ENCODE measurements at regions not wholly inside any gene's neighbourhood (a gene's known extent, or its start where the extent isn't known, plus 50 kb on each side); places are given as distances from the start of the nearest gene placed in this dataset.

DNA sequence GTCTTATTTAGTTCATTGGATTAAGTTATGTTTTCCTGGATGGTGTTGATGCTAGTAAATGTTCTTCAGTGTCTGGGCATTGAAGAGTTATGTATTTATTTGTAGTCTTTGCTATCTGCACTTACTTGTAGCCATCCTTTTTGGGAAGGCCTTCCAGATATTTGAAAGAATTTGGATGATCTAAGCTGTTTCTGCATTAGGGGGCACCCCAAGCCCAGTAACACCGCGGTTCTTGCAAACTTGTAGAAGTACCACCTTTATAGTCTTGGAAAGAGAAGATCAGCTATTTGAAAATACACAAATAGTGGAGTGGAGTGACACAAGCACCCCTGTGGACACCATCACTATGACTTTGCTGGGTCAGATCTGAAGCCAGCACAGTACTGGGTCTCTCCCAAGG lies 175.9 kb upstream of the KIF2B start:
- no peak for TF ChIP-seq ZNF224 (CRISPR knock-in tag; IDR thresholded peaks at IDR 0.05)
- no peak for TF ChIP-seq TEAD2 (CRISPR knock-in tag; IDR thresholded peaks at IDR 0.05)
- TF ChIP-seq, protein P1, sequence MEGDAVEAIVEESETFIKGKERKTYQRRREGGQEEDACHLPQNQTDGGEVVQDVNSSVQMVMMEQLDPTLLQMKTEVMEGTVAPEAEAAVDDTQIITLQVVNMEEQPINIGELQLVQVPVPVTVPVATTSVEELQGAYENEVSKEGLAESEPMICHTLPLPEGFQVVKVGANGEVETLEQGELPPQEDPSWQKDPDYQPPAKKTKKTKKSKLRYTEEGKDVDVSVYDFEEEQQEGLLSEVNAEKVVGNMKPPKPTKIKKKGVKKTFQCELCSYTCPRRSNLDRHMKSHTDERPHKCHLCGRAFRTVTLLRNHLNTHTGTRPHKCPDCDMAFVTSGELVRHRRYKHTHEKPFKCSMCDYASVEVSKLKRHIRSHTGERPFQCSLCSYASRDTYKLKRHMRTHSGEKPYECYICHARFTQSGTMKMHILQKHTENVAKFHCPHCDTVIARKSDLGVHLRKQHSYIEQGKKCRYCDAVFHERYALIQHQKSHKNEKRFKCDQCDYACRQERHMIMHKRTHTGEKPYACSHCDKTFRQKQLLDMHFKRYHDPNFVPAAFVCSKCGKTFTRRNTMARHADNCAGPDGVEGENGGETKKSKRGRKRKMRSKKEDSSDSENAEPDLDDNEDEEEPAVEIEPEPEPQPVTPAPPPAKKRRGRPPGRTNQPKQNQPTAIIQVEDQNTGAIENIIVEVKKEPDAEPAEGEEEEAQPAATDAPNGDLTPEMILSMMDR (CRISPR knock-in tag; IDR thresholded peaks at IDR 0.05), result no peak
- TF ChIP-seq EZH2 (conservative IDR thresholded peaks at IDR 0.05; ENCODE audit: low read depth, low read length), result no peak
- no peak for TF ChIP-seq SP1 (IDR thresholded peaks at IDR 0.05)
- no peak for TF ChIP-seq SP1 (CRISPR knock-in tag; IDR thresholded peaks at IDR 0.05)
- TF ChIP-seq MXD3 (CRISPR knock-in tag; IDR thresholded peaks at IDR 0.05), result no peak

Data from HepG2 (cell line).